Heart left ventricle (tissue), 16 donors: ENCODE measurements at regions not wholly inside any gene's neighbourhood (a gene's known extent, or its start where the extent isn't known, plus 50 kb on each side); places are given as distances from the start of the nearest gene placed in this dataset.

Experiments used
- ATAC-seq, 4 donors: fragments of 200-7000 bp; cut with Tn5 transposase; one replicate each; pipeline ENCODE4 v1.9.1; 2020 to 2022; ENCODE audit warnings: moderate library complexity in 4 of 4, mild to moderate bottlenecking in 3 of 4, moderate number of reproducible peaks in 1 of 4
- DNase-seq, 5 donors: peaks; one replicate each; pipeline ENCODE4 v3.0.0-alpha.2; 2020
- H3K27ac ChIP-seq, 12 donors: fragments of 200-600 bp; sonication (generic) in 4 of 12; one replicate each; pipeline versions ENCODE4 v1.5.0 to v1.8.0; 2016 to 2022; ENCODE audit warnings: mild to moderate bottlenecking in 2 of 12
- H3K27me3 ChIP-seq, 9 donors: fragments of 200-600 bp; sonication (generic) in 2 of 9; one replicate each; pipeline versions ENCODE4 v1.5.1 to v1.8.0; 2016 to 2022; ENCODE audit warnings: mild to moderate bottlenecking in 3 of 9
- H3K36me3 ChIP-seq, 9 donors: fragments of 200-600 bp; sonication (generic) in 2 of 9; one replicate each; pipeline versions ENCODE4 v1.5.0 to v1.8.0; 2018 to 2022; ENCODE audit warnings: mild to moderate bottlenecking in 2 of 9
- H3K4me1 ChIP-seq, 12 donors: fragments of 200-600 bp; sonication (generic) in 4 of 12; one replicate each; pipeline versions ENCODE4 v1.5.0 to v1.8.0; 2016 to 2022; ENCODE audit warnings: mild to moderate bottlenecking in 3 of 12
- H3K4me3 ChIP-seq, 12 donors: fragments of 200-600 bp; sonication (generic) in 4 of 12; one replicate each; pipeline versions ENCODE4 v1.5.0 to v1.8.0; 2017 to 2022; ENCODE audit warnings: mild to moderate bottlenecking in 9 of 12, moderate library complexity in 4 of 12
- H3K9me3 ChIP-seq, 12 donors: fragments of 200-600 bp; sonication (generic) in 4 of 12; one replicate each; pipeline versions ENCODE4 v1.5.0 to v1.8.0; 2016 to 2022; ENCODE audit warnings: mild to moderate bottlenecking in 1 of 12
- CTCF ChIP-seq, 12 donors: fragments of 200-600 bp; sonication (generic) in 4 of 12; IDR thresholded peaks; one replicate each; pipeline versions ENCODE4 v1.5.0 to v1.8.0; 2018 to 2022; ENCODE audit warnings: antibody characterized with exemption in 12 of 12, mild to moderate bottlenecking in 5 of 12
- POLR2A ChIP-seq, 2 donors: fragments of 450-650 bp; IDR thresholded peaks; one replicate each; pipeline ENCODE4 v1.6.1; 2017; ENCODE audit warnings: antibody characterized with exemption in 2 of 2, mild to moderate bottlenecking in 2 of 2, moderate library complexity in 2 of 2
- WGBS, 4 donors: extraction: QIAGEN DNeasy Blood & Tissue Kit in 2 of 4; methylation state at CpG; one replicate each; pipeline versions ENCODE4 v1.1.5 to v1.1.7; 2013 to 2018; 5-methylcytosine and 5-hydroxymethylcytosine counted together
- intact Hi-C, 10 donors: fragments of 100-400 bp; cut with DNase I; formaldehyde crosslinking; loops; one replicate each; pipeline versions ENCODE4 v1.11.1 to v1.14.2; 2022
- donor health status: ischemic (EF 13 %, LVEDD 7.1; RV severe dilation, severe dysfunction).
- donor health status: healthy with polysubstance abuse.
- donor health status: DM: no; HTN: yes; CAD: no.
- donor health status: DM: no; HTN: no; CAD: no.
- donor health status: ischemic (EF 25% LVEDD 6.9; RV normal size, moderate dysfunction).
- donor health status: ischemic (EF 25% LVEDD 5.7; RV mildly dilated, moderate dysfunction).
- donor health status: healthy.
- donor health status: DM: yes; HTN: yes; CAD: no.
- donor health status: ischemic (EF 35%, LVEDD 5.7; RV mildly dilated, moderate dysfunction).
- donor health status: nonischemic (EF 11% LVEDD 7.7; RV severe dilation, severe dysfunction).
- donor health status: DM: yes; HTN: yes; CAD: no.
- donor health status: PGD.
- donor health status: ischemic (EF 29% LVEDD 5.4; RV normal size, mild dysfunction).
- donor health status: nonischemic (EF 23%, LVEDD 6.1; RV moderate dilation, normal function).

DNA sequence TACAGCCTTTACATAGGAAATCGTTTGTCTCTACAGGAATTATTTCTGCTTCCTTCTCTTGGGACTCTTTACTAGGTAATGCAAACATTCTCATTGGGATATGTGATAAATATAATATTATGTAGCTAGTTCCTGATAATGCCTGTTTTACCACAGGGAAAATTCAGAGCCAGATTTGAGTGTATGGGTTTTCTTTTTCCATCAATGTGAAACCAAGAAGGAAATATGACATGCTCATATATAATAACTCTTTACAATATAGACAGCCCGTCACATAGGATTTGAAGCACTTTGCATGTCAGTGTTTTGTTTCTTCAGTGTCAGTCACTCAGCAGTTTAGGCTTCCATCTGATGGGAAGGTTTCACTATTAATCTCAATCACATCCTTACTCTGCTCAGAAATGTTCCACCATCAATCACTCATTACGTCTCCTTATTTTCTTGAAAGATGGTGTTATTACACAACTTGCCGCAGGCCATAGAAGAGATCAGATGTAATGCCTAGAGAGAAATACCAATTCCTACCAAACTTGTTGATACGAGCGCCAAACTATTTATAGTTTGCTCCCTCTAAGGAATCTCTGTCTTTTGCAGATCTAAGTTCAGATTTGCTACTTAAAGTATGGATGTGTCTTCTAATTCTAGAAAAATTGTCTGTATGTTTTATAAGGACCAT is 314.8 kb downstream of the DIPK2A start:
- H3K27ac ChIP-seq: no peak overlapping the region
- no peaks in the 10 kb centered on the region for H3K36me3 ChIP-seq
- WGBS, 4 donors: 81 to 85% (median 84%) methylated on average over 6 of the region's 6 CpGs
- intact Hi-C loops: no loop called here
- H3K4me1 ChIP-seq: no peaks in the 10 kb centered on the region
- ATAC-seq: no peak
- peaks cover 0 to 9% (median 0%) of the 10 kb centered on the region in 12 donors for H3K9me3 ChIP-seq
- no peaks in the 10 kb centered on the region for H3K27me3 ChIP-seq
- no peak for DNase-seq
- TF ChIP-seq POLR2A (IDR thresholded peaks at IDR 0.05) (no peak), CTCF (IDR thresholded peaks at IDR 0.05) (no peak)
- H3K4me3 ChIP-seq: no peak overlapping the region

DNA sequence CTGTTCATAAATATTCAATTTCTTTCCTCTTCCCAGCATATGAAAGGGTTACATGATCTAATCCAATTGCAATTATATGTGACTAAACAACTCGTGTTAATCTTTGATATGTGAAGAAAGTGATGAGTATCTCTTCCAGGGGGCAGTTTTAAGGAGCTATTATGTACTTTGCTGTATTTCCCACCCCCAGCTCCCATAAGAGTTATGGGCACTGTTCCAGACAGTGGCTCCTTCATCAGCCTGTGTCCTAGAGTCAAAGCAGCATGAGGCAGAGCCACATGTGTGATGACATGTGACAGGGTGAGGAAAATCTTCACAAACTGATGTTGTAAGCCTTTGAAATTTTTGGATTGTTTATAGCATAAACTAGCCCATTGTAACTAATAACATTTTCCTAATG is 315.4 kb downstream of the DIPK2A start:
- no peak for DNase-seq
- H3K4me1 ChIP-seq: no peaks in the 10 kb centered on the region
- peaks cover 0 to 16% (median 0%) of the 10 kb centered on the region in 12 donors for H3K9me3 ChIP-seq
- no peaks in the 10 kb centered on the region for H3K36me3 ChIP-seq
- H3K27ac ChIP-seq: no peak overlapping the region
- ATAC-seq: no peak
- H3K4me3 ChIP-seq: no peak overlapping the region
- H3K27me3 ChIP-seq: no peaks in the 10 kb centered on the region
- intact Hi-C loops: no loop called here
- TF ChIP-seq CTCF (IDR thresholded peaks at IDR 0.05) (no peak), POLR2A (IDR thresholded peaks at IDR 0.05) (no peak)
- WGBS, 4 donors: 4 to 23% (median 17%) methylated on average over 1 of the region's 1 CpG

GRCh38 chr3:144289057-144289456 is 317.4 kb downstream of the DIPK2A start:
- peaks cover 0 to 17% (median 0%) of the 10 kb centered on the region in 12 donors for H3K9me3 ChIP-seq
- DNase-seq: no peak
- H3K27ac ChIP-seq: no peak overlapping the region
- no peak for TF ChIP-seq POLR2A (IDR thresholded peaks at IDR 0.05)
- no peak overlapping the region for H3K4me3 ChIP-seq
- no peaks in the 10 kb centered on the region for H3K27me3 ChIP-seq
- H3K4me1 ChIP-seq: no peaks in the 10 kb centered on the region
- intact Hi-C loops: no loop called here
- 88 to 95% (median 91%) methylated on average over 3 of the region's 3 CpGs for WGBS, 4 donors
- H3K36me3 ChIP-seq: no peaks in the 10 kb centered on the region
- no peak for ATAC-seq

DNA sequence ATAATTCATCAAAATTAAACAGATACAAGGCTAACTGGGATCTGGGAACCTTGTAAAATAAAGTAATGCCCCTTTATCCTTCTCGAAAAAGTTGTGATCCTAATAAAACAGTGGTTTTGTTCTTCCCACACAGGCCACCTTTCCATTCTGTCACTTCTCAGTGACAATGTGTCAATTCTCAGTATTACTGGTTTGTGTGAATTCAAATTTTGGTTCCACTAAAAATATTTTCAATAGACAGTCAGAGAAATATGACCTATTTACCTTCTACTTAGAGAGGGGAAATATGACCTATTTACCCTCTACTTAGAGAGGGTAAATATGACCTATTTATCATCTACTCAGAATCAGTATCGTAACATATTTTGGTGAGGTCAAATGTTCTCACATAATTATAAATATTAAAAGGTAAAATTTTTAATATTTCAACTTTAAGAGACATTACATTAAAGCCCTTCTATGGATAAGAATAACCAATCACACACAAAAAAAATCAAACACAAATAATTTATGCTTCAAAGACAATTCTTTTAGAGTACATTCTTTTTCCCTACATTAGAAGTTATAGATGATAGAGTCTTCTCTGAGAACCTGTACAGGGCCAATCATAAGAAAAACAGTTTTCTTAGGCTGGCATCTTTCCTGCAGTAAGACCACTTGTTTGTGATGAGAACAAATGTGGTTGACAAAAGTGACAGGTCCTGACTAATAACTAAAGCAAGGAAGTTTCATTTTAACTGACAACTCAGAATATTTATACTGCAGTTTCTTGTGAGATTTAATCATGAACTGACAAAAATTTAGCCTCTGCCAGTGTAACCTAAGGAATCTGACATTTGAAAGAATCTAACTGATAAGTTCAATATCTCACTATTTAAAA is 323.3 kb downstream of the DIPK2A start:
- intact Hi-C loops: no loop called here
- no peak for ATAC-seq
- Histone ChIP-seq H3K27ac (no peak overlapping the region), H3K4me3 (no peak overlapping the region), H3K36me3 (no peaks in the 10 kb centered on the region), H3K9me3 (peaks cover 0 to 19% (median 0%) of the 10 kb centered on the region in 12 donors), H3K4me1 (no peaks in the 10 kb centered on the region), H3K27me3 (no peaks in the 10 kb centered on the region)
- 88 to 93% (median 91%) methylated on average over 2 of the region's 2 CpGs for WGBS, 4 donors
- TF ChIP-seq POLR2A (IDR thresholded peaks at IDR 0.05): no peak
- no peak for TF ChIP-seq CTCF (IDR thresholded peaks at IDR 0.05)
- no peak for DNase-seq
